ENCODE measurements at regions not wholly inside any gene's neighbourhood (a gene's known extent, or its start where the extent isn't known, plus 50 kb on each side); places are given as distances from the start of the nearest gene placed in this dataset.

DNA sequence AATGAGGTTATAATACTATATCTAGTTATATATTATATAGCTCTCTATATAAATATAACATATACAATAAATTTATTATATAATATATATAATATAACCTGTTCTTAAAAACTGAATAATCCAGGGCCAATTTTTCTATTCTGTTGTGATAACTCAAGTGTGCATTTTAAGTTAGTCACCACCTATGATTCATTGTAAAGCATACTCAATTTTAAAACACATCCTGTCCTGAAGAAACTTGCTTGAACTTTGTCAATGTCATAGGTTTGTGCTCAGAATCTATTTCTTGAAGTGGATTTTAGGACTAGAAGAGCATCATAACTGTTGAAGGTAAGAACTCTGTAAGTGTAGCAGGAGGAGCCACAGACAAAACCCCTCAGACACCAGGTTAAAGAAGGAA is 1209.8 kb downstream of the REEP3 start:
- H3K4me1 ChIP-seq (ENCODE audit: control insufficient read depth, low read depth, low read length), result no peaks in the 10 kb centered on the region
- no peak for DNase-seq

DNA sequence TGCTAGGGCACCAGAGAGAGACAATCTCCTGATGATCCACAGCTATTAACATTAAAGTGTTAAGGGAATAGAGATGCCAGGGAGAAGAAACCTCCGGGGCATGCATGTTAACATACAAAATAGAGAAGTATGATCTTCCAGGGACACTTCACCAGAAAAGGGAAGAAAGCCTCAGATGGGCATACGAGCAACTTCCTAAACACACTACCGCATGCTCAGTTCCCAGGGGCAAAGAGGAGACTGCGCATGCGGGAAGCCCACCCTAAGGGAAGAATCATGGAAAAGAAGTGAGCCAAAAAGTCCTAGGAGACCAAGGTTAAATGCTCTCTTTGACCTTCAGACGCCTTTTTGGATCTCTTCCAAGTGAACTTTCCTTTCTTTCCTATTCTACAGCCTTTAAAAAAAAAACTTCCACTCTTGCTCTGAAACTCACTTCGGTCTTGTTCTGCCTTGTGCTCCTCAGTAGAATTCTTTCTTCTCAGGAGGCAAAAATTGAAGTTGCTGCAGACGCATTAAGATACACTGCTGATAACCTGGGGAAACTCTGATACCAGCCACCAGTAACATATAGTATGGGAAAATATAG is 1211.3 kb downstream of the REEP3 start:
- Histone ChIP-seq H3K23ac (ENCODE audit: low read length) (no peak overlapping the region), H4K8ac (ENCODE audit: low read depth, low read length) (no peak overlapping the region), H3K4me1 (ENCODE audit: control insufficient read depth, low read depth, low read length) (no peaks in the 10 kb centered on the region), H3K4me2 (ENCODE audit: low read length) (no peak overlapping the region), H3K9ac (ENCODE audit: low read length) (no peak overlapping the region), H3K18ac (ENCODE audit: low read length) (peak overlapping the region; percentile 28), H2BK15ac (replicated peaks; ENCODE audit: low read depth) (no peak overlapping the region), H3K4ac (ENCODE audit: low read depth, low read length) (peak overlapping the region; percentile 52), H4K5ac (ENCODE audit: low read length) (no peak overlapping the region), H3K4me3 (ENCODE audit: low read length) (no peak overlapping the region), H3K27me3 (ENCODE audit: insufficient read depth, low read length, poor library complexity) (no peaks in the 10 kb centered on the region), H3K56ac (ENCODE audit: low read length) (peak overlapping the region; percentile 20), H2AK5ac (ENCODE audit: low read length) (no peak overlapping the region), H2BK120ac (ENCODE audit: low read depth, low read length) (peak overlapping the region; percentile 82), H3K79me1 (ENCODE audit: low read length) (no peaks in the 10 kb centered on the region), H2BK5ac (ENCODE audit: low read length) (peak overlapping the region; percentile 62), H3K27ac (ENCODE audit: low read depth, low read length) (no peak overlapping the region), H3K36me3 (ENCODE audit: control insufficient read depth, insufficient read depth, low read length) (no peaks in the 10 kb centered on the region), H3K79me2 (ENCODE audit: control insufficient read depth, insufficient read depth, low read length) (no peaks in the 10 kb centered on the region)
- no CpG with 5 or more reads among the region's 8 CpGs for WGBS (ENCODE audit: extremely low coverage, insufficient coverage, low lambda C conversion rate)
- no peak for DNase-seq

More for the DNA sequence above, 1209.8 kb downstream of the REEP3 start:
- Histone ChIP-seq H4K8ac (ENCODE audit: low read depth, low read length) (no peak overlapping the region), H3K56ac (ENCODE audit: low read length) (no peak overlapping the region), H3K4me2 (ENCODE audit: low read length) (no peak overlapping the region), H3K9ac (ENCODE audit: low read length) (no peak overlapping the region), H3K36me3 (ENCODE audit: control insufficient read depth, insufficient read depth, low read length) (no peaks in the 10 kb centered on the region), H2AK5ac (ENCODE audit: low read length) (no peak overlapping the region), H3K4ac (ENCODE audit: low read depth, low read length) (peak overlapping the region; percentile 36), H3K23ac (ENCODE audit: low read length) (no peak overlapping the region), H3K79me2 (ENCODE audit: control insufficient read depth, insufficient read depth, low read length) (no peaks in the 10 kb centered on the region), H3K18ac (ENCODE audit: low read length) (no peak overlapping the region), H2BK120ac (ENCODE audit: low read depth, low read length) (no peak overlapping the region), H4K5ac (ENCODE audit: low read length) (no peak overlapping the region), H3K27me3 (ENCODE audit: insufficient read depth, low read length, poor library complexity) (no peaks in the 10 kb centered on the region), H3K79me1 (ENCODE audit: low read length) (no peaks in the 10 kb centered on the region), H2BK15ac (replicated peaks; ENCODE audit: low read depth) (no peak overlapping the region), H3K4me3 (ENCODE audit: low read length) (no peak overlapping the region), H2BK5ac (ENCODE audit: low read length) (peak overlapping the region; percentile 66), H3K27ac (ENCODE audit: low read depth, low read length) (no peak overlapping the region)

- peak; percentile 63 for DNase-seq
- Histone ChIP-seq H3K4me3 (ENCODE audit: low read length) (no peak overlapping the region), H3K27ac (ENCODE audit: low read depth, low read length) (no peak overlapping the region)
These were observed 1212.8 kb downstream of the REEP3 start for GRCh38 chr10:64733980-64734379.

GRCh38 chr10:64738462-64738861 is 1217.3 kb downstream of the REEP3 start:
- no peak overlapping the region for H4K8ac ChIP-seq (ENCODE audit: low read depth, low read length)
- H3K79me1 ChIP-seq (ENCODE audit: low read length), result no peaks in the 10 kb centered on the region
- no peaks in the 10 kb centered on the region for H3K36me3 ChIP-seq (ENCODE audit: control insufficient read depth, insufficient read depth, low read length)
- DNase-seq, result no peak
- H3K18ac ChIP-seq (ENCODE audit: low read length), result no peak overlapping the region
- H3K27me3 ChIP-seq (ENCODE audit: insufficient read depth, low read length, poor library complexity), result no peaks in the 10 kb centered on the region
- no peak overlapping the region for H3K4me2 ChIP-seq (ENCODE audit: low read length)
- H3K79me2 ChIP-seq (ENCODE audit: control insufficient read depth, insufficient read depth, low read length), result no peaks in the 10 kb centered on the region
- H2AK5ac ChIP-seq (ENCODE audit: low read length), result no peak overlapping the region
- H3K4ac ChIP-seq (ENCODE audit: low read depth, low read length), result no peak overlapping the region
- no peak overlapping the region for H3K23ac ChIP-seq (ENCODE audit: low read length)
- H3K4me3 ChIP-seq (ENCODE audit: low read length), result no peak overlapping the region
- no peak overlapping the region for H2BK5ac ChIP-seq (ENCODE audit: low read length)
- no peak overlapping the region for H2BK120ac ChIP-seq (ENCODE audit: low read depth, low read length)
- H3K27ac ChIP-seq (ENCODE audit: low read depth, low read length), result no peak overlapping the region
- H2BK15ac ChIP-seq (replicated peaks; ENCODE audit: low read depth), result no peak overlapping the region
- H3K4me1 ChIP-seq (ENCODE audit: control insufficient read depth, low read depth, low read length), result no peaks in the 10 kb centered on the region
- H4K5ac ChIP-seq (ENCODE audit: low read length), result no peak overlapping the region
- no peak overlapping the region for H3K56ac ChIP-seq (ENCODE audit: low read length)
- H3K9ac ChIP-seq (ENCODE audit: low read length), result no peak overlapping the region
- WGBS (ENCODE audit: extremely low coverage, insufficient coverage, low lambda C conversion rate), result no CpG with 5 or more reads among the region's 2 CpGs

More at GRCh38 chr10:64733980-64734379, 1212.8 kb downstream of the REEP3 start:
- Histone ChIP-seq H4K5ac (ENCODE audit: low read length) (no peak overlapping the region), H3K56ac (ENCODE audit: low read length) (no peak overlapping the region), H3K4me2 (ENCODE audit: low read length) (no peak overlapping the region), H3K4ac (ENCODE audit: low read depth, low read length) (no peak overlapping the region), H3K9ac (ENCODE audit: low read length) (no peak overlapping the region), H3K4me1 (ENCODE audit: control insufficient read depth, low read depth, low read length) (no peaks in the 10 kb centered on the region), H4K8ac (ENCODE audit: low read depth, low read length) (no peak overlapping the region), H3K79me2 (ENCODE audit: control insufficient read depth, insufficient read depth, low read length) (no peaks in the 10 kb centered on the region), H2BK5ac (ENCODE audit: low read length) (no peak overlapping the region), H2AK5ac (ENCODE audit: low read length) (no peak overlapping the region), H3K23ac (ENCODE audit: low read length) (no peak overlapping the region), H3K27me3 (ENCODE audit: insufficient read depth, low read length, poor library complexity) (no peaks in the 10 kb centered on the region), H2BK120ac (ENCODE audit: low read depth, low read length) (no peak overlapping the region), H3K36me3 (ENCODE audit: control insufficient read depth, insufficient read depth, low read length) (no peaks in the 10 kb centered on the region), H3K79me1 (ENCODE audit: low read length) (no peaks in the 10 kb centered on the region), H3K18ac (ENCODE audit: low read length) (no peak overlapping the region), H2BK15ac (replicated peaks; ENCODE audit: low read depth) (no peak overlapping the region)

DNA sequence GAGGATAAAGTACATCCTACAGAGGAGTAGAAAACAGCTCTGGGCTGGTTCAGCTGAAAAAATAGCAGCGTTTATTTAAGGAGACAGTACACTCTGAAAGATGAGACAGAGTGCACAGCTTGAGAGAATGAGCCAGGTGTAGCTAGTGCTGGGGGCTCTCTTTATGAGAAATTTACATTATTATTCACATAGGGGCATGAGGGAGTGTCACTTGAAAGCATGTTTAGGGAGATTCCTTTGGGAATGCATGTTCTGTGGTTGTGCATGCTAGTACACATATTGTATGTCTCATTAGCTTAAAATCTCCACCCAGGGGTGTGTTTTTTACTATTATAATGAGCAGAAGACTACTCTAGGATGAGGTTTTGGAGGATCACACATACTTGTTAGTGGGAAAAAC is 1224.4 kb downstream of the REEP3 start:
- no peak overlapping the region for H3K18ac ChIP-seq (ENCODE audit: low read length)
- WGBS (ENCODE audit: extremely low coverage, insufficient coverage, low lambda C conversion rate), result no CpG with 5 or more reads among the region's 1 CpG
- H3K27me3 ChIP-seq (ENCODE audit: insufficient read depth, low read length, poor library complexity), result no peaks in the 10 kb centered on the region
- no peak overlapping the region for H2AK5ac ChIP-seq (ENCODE audit: low read length)
- no peaks in the 10 kb centered on the region for H3K36me3 ChIP-seq (ENCODE audit: control insufficient read depth, insufficient read depth, low read length)
- no peaks in the 10 kb centered on the region for H3K79me1 ChIP-seq (ENCODE audit: low read length)
- no peak for DNase-seq
- H3K23ac ChIP-seq (ENCODE audit: low read length), result no peak overlapping the region
- H3K4me1 ChIP-seq (ENCODE audit: control insufficient read depth, low read depth, low read length), result no peaks in the 10 kb centered on the region
- no peak overlapping the region for H3K4me3 ChIP-seq (ENCODE audit: low read length)
- H3K4me2 ChIP-seq (ENCODE audit: low read length), result no peak overlapping the region
- no peak overlapping the region for H2BK15ac ChIP-seq (replicated peaks; ENCODE audit: low read depth)
- no peak overlapping the region for H3K27ac ChIP-seq (ENCODE audit: low read depth, low read length)
- no peaks in the 10 kb centered on the region for H3K79me2 ChIP-seq (ENCODE audit: control insufficient read depth, insufficient read depth, low read length)
- H2BK120ac ChIP-seq (ENCODE audit: low read depth, low read length), result no peak overlapping the region
- H2BK5ac ChIP-seq (ENCODE audit: low read length), result no peak overlapping the region
- no peak overlapping the region for H4K5ac ChIP-seq (ENCODE audit: low read length)
- H3K56ac ChIP-seq (ENCODE audit: low read length), result no peak overlapping the region
- H3K9ac ChIP-seq (ENCODE audit: low read length), result no peak overlapping the region
- H3K4ac ChIP-seq (ENCODE audit: low read depth, low read length), result no peak overlapping the region
- no peak overlapping the region for H4K8ac ChIP-seq (ENCODE audit: low read depth, low read length)

- Histone ChIP-seq H3K79me2 (ENCODE audit: control insufficient read depth, insufficient read depth, low read length) (no peaks in the 10 kb centered on the region), H2BK15ac (replicated peaks; ENCODE audit: low read depth) (no peak overlapping the region), H3K4me1 (ENCODE audit: control insufficient read depth, low read depth, low read length) (no peaks in the 10 kb centered on the region), H3K9ac (ENCODE audit: low read length) (no peak overlapping the region), H3K27ac (ENCODE audit: low read depth, low read length) (no peak overlapping the region), H3K79me1 (ENCODE audit: low read length) (no peaks in the 10 kb centered on the region), H3K18ac (ENCODE audit: low read length) (no peak overlapping the region), H3K36me3 (ENCODE audit: control insufficient read depth, insufficient read depth, low read length) (no peaks in the 10 kb centered on the region), H2BK120ac (ENCODE audit: low read depth, low read length) (no peak overlapping the region), H3K56ac (ENCODE audit: low read length) (no peak overlapping the region), H3K23ac (ENCODE audit: low read length) (no peak overlapping the region), H3K4ac (ENCODE audit: low read depth, low read length) (no peak overlapping the region), H3K27me3 (ENCODE audit: insufficient read depth, low read length, poor library complexity) (no peaks in the 10 kb centered on the region), H4K8ac (ENCODE audit: low read depth, low read length) (no peak overlapping the region), H3K4me2 (ENCODE audit: low read length) (no peak overlapping the region), H3K4me3 (ENCODE audit: low read length) (no peak overlapping the region), H4K5ac (ENCODE audit: low read length) (no peak overlapping the region), H2BK5ac (ENCODE audit: low read length) (no peak overlapping the region), H2AK5ac (ENCODE audit: low read length) (no peak overlapping the region)
- DNase-seq, result no peak
- no CpG with 5 or more reads among the region's 2 CpGs for WGBS (ENCODE audit: extremely low coverage, insufficient coverage, low lambda C conversion rate)
These were observed 1229.5 kb downstream of the REEP3 start for GRCh38 chr10:64750672-64751071.

Data from mesendoderm (in vitro differentiated cells).